GM21619 (cell line): ENCODE measurements at regions not wholly inside any gene's neighbourhood (a gene's known extent, or its start where the extent isn't known, plus 50 kb on each side); places are given as distances from the start of the nearest gene placed in this dataset.

ENCODE experiments used
- ATAC-seq: cut with Tn5 transposase; IDR thresholded peaks from one replicate; pipeline ENCODE4 v1.9.1; 2021; ENCODE audit not compliant: unreplicated experiment

DNA sequence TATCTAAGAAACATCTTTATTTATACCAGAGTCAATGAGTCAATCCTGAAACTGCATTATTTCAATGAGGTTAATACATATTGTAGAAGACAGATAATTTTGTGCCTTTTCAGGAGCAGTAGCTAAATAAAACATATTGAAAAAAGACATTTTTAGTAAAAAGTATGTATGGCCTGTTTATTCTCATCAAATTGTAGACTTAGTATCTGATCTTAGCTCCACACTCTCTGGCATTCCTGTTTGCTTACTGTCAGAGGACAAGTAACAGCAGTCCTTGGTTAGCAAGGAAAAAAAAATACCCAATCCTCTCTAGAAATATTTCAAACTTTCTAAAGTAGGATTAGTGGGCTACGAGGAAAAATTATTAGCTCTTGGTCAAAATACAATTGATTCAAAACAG, 50.5 kb upstream of the GUCY1A1 start:
- ATAC-seq: no peak

DNA sequence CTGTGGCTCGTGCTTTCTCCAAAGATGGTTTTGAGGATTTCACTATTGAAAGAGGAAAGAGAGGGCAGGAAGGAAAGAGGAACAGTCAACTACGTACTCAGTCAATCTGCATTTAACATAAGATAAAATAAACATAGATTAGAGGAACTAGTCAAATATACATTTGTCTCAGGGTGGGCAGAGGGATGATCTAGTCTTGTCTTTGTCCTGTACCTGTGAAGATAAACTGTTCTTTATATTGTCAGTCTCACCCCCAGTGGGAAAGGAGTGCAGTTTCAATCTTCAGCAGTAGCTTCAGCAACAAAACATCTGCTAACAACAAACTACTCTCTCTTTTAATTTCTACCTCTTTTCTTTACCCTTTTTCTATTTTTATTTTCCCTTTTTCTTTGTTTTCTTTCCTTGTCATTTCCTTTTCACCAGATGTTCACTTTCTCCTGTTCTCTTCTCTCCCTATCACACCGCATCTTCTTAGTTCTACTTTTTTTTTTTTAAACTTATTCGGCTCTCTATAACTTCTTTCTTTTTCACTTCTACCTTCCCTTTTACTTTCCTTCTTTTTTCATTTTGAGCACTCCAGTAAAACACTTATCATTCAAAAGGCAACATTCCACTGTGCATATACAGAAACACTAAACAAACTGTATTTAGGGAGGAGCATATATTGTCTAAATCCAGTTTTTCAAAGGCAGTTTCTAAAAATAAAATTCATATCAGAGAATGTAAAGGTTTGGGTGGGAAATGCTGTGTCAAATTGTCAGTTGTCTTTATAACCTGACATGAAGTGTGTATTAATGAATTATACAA, 51.4 kb upstream of the GUCY1A1 start:
- no peak for ATAC-seq

DNA sequence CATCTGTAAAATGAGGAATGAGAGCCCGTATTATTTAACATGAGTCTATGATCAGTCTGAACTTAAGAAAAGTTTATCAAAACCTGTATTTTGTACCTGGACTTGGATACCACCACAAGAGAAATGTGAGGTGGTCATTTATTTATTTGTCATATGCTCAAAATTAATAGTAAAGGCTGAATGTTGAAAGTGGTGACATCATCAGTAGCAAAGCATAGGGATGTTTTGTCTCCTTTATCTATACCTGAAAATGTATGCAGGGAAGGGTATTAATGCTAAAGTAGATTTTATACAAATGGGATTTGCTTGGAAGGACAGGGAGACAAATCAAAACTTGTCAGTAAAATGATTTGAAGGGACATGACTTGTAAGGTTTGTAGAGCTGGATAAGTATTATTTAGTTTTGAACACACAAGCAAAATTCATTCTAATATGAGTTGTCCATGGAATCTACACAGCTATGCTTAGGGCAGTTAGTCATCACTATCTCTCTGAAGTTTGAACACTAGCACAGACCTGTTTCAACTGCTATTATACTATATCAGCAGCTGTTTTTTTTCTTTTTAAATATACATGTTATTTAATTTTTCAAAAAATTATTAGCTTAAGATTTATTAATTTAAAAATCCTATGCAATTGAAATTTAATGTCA, 52.4 kb upstream of the GUCY1A1 start:
- no peak for ATAC-seq

DNA sequence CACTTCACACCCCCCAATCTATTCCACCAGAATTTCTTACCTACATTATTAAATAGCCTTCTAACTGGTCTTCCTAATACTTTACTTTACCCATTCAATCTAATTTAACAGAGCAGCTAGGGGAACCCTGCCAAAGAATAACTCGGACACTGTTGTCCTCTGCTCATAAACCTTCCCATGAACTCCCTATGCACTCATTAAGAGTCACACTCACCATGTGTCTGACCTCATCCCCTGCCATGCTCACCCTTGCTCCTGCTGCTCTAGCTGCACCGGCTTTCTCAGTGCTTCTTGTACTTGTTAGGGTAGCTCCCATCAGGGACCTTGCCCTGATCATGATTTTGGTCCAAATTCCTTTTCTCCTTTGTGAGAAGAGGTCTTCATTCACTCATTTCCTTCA, 54.6 kb upstream of the GUCY1A1 start:
- ATAC-seq: no peak

DNA sequence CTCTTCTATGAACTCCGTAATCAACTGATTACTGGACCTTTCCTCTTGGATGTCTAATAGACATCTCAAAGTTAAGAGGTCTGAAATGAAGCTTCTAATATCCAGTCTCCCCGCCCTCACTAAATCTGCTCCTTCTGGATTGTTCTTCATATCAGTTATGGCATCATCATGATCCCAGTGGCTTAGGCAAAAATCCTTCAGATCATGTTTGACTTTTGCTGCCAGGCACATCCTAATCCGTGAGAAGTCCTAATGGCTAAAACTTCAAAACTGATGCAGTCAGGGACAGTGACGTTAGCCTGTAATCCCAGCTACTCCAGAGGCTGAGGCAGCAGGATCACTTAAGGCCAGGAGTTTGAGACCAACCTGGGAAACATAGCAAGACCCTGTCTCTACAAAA, 55.1 kb upstream of the GUCY1A1 start:
- no peak for ATAC-seq

DNA sequence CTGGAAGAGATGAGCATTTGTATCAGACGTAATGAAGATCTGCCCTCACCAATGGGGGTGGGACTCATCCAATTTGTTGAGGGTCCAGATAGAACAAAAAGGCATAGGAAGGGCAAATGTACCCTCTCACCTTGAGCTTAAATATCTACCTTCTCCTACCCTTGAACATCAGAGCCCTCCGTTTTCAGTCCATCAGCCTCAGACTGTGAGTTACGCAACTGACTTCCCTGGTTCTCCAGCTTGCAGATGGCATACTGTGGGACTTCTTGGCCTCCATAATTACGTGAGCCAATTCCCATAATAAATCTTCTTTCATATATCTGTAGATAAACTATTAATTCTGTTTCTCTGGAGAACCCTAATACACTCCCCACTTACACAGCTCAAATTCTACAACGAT, 56.5 kb upstream of the GUCY1A1 start:
- ATAC-seq: no peak

DNA sequence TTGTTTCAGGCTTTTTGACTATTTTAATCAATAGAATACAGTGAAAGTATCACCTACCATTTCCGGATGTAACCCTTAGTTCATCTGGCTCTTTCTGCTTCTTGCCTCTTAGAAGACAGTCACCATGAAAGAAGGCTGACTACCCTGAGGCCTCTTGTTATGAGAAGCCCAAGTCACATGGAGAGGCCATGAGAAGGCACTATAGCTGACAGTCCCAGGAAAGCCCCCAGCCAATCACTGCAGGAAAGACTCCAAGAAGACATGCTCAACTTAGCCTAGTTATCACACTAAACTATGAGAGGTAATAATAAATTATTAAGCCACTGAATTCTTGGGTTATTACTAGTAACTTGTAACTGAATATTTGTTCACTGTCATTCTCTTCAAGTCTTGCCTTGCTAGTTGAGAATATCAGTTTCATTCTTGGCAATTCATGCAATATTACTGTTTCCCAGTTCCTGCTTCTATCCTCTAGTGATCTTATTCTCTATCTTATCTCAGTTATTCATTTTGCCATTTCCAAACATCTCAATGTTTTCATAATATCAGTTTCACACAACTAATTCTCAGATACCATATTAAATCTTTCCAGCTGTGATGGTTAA, 57.1 kb upstream of the GUCY1A1 start:
- peak; percentile 86 for ATAC-seq

DNA sequence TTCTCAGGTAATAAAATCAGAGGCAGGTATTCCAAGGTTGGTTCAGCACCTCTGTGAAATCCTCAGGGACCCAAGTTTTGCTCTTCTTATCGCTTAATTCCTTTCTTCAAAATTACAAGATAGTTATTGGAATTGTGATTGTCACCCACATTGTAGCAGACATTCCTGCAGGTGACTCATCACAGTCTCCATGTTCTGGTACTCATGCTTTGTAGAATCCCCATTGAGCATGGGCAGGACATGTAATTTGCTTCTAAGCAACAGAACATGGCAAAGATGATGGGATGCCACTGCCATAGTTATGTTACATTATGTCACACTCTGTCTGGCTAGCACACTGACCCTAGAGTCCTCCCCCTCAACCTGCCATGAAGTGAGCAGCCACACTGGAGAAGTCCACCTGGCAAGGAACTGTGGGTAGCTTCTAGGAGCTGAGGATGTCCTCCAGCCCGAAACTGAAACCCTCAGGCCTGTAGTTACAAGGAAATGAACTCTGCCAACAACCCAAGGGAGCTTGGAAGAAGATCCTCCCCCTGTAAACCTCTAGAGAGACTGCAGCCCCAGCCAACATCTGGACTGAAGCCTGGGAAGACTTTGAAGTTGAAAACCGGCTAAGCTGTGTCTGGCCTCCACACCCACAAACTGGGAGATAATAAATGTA, 58.3 kb upstream of the GUCY1A1 start:
- ATAC-seq: no peak

DNA sequence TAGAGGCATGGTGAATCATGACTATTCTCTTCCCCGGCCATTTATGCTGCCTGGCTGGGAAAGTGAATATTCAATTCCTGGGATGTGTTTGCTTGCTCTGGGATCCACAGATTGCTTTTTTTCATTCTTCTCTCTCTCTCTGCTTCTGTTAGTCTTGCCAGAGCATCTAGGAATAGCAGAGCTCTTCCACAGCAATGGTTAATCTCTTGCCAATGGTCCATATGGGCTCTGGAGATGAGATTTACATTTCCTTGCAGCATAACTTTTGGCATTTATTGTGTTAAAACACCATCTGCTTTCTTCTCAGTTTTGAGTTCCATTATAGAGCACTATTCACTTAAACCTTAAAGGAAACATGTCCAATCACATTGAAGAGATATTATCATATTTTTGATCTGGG, 59.2 kb upstream of the GUCY1A1 start:
- no peak for ATAC-seq

DNA sequence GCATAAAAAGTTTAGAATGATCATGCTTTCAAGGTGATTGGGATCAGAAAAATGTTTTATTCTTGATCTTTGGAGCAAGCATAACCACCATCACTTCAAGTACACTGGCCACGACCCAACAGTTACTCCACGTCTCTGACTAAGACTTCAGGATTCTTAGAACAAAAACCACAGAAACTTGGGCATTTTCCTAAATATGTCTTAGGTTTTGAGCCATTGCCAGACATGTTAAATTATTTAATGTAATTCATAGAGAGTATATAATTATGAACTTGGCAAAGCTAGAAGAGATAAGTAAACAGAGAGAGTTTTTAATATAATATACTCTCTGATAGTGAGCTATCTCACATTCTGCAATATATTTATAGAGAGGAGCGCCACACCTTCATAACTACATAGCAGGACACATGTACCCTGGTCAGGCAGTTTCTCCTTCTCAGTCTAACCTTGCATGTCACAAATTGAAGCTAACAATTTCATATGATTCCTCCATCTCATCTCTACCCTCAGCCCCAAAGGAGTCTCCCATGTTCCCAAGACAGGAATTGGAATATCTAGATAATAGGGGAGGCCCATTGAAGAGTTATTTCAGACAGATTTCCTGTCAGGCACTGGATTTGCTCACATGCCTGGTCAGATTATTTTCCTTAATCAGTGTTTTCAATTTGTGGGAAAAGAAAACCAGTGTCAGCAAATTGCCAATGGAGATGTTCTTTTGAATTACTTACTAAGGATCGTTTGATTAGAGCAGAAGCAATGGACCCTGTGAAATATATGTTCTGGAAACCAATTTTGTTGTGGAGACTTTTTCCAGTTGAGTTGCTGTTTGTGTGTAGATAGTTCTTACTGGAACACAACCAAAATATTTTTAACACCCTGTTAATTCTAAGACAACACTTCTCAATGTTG, 61.7 kb upstream of the GUCY1A1 start:
- ATAC-seq: no peak

DNA sequence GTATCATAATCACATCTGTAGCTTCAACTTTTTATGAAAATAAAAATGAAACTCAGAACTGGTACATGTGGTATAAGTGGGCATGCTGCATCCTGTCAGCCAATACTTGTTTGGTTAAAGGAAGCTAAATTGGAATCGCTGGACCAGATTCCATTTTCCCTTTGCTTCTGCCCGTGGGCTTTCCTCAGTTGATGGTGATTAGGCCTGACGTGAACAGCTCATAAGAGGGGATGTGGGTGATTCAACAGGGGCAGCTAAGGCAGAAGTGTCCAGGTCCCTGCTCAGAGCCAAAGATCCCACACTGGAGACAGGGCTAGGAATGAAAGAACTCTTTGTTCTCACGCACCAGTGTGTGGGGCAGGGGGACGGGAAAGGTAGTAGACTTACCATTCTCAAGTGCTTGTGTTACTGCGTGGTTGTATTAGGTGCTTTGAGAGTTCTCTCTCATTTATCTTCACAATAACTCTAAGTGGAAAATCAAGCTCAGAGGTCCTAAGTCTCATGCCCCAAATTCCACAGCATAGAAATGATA, 63.2 kb upstream of the GUCY1A1 start:
- ATAC-seq: no peak

DNA sequence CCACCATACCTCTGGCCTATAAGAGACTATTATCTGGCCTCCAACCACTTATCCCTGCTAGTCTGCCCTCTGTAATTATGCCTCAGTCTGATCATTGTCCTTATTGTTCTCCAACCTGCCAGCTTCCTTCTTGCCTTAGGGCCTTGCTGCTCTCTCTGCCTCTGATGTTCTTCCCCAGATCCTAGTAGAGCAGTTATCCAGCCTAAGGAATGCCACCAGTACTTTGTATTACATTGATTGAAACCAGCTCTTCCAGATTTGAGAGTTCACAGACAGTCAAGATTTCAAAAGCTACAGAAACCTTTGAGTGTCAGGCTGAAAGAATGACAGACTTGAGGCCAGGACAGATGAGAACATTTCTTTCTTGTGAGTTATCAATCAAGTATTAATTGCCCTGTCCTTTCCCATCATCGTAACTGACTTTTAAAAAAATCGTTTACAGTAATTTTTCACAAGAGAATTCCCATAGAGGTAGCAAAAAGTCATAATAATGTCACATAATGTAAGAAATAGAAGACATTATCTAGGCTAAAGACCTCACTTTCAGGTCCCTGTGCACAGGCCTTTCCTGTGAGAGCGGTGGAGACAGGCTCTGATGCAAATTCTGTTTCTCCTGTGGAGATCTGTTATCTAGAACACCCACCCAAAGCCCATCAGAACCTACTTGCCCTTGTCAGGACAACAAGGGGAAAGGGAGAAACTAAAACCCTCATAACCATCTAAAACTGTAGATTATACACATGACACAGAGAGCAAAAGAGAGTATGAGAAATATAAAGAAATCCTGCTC, 64.1 kb upstream of the GUCY1A1 start:
- no peak for ATAC-seq

DNA sequence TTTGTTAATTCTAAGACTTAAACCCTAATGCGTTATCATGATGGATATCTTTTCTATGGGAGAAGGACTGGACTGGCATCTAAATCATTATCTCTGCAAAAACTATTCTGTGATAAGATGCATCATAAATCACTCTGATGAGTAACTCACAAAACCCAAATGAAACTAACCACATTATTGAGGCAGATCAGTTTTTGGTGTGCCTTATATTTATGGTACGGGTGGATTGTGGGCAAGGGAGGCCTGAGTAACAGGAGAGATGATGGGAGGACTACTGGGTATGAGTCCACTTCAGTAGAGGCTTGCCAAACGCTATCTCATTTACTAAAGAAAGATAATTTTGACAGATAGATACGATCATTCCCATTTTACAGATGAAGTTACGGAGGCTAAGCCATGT, 66.4 kb upstream of the GUCY1A1 start:
- ATAC-seq: no peak

DNA sequence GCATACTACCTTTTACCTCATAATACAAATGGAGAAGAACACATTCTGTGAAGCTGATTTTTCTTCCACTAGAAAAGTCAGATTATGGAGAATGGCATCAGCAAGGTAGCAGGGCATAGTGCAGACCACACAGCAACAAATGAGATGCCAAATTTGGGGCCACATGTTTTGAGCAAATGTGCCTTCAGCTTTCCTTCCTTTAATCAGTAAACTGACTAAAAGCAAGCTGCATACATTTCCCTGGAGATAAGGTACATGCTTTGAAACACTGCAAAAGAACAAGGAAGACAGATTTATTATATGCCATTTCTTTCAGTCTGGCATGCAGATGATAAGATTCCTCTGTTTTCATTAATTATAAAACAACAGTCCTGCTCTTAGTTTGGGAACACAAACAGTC, 67.1 kb upstream of the GUCY1A1 start:
- no peak for ATAC-seq

DNA sequence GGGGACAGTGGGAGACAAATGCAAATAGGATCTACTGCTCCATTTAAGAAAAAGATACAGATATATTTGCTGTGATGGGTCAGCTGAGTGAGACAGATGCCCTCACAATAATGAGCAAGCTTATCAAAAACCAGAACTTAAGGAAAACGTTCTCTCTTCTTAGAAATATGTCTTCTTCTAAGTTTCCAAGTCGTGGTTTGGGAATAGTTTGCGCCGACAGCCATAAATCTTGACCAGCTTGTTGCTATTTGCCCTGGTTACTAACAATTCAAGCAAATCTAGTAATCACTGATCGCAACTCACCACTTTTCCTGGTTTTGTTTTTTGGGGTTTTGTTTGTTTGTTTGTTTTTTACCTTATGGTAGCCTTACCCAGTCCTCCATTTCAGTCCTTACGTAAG, 67.6 kb upstream of the GUCY1A1 start:
- no peak for ATAC-seq

DNA sequence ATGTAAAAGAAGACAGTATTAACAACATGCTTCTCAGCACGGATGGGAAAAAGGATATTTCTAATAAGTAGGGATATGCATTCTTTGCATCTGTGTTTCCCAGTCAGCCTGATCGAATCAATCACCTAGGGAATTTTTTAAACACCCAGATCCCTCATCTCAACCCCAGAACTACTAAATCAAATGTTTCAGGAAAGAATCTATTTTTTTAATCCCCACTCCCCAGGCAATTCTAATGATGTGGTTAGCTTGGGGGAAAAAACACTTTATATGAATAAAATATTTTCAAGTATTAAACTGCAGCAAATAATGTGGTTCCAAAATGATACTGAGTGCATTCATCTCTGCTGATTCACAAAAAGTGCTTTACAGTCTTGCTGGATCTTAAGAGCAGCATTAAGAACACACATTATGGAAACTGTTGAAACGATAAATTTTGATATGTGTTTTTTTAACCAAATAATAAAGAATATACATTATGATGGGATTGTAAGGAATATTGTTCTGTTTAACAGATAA, 68.7 kb upstream of the GUCY1A1 start:
- ATAC-seq: no peak

DNA sequence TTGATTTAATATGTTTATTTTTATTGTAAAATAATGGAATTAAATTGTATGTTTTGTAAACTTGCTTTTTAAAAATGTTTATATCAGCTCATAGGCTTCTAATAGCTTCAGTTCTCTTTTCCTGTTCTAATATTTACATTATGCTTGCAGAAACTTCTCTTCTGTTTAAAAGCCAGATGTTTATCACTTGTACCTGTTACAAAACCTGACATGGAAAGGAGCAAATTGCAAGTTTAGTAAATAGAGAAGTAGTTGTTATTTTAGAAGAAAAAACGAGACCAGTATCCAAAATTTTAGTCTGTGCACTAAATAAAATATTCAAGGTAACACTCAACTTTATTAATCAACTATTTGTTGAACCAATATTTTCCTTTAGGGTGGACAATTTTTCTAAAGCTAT, 69.4 kb upstream of the GUCY1A1 start:
- no peak for ATAC-seq

DNA sequence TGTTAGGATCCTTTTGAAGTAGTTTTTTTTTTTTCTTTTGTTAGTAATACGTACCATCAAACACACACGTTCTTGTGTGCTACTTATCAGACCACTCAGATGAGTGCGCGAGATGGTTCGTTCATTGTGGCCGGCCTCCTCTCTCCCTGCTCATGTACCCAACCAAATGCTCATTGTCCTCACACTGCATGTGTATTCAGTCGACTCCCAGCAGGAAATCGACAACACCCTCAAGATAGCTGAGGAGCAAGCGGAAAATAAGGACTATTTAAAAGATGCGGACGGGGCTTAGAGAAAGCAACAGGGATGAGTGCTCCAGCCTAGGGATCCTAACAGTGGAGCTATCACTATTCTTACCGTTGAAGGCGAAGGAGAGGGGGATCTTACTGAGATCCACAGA, 72.9 kb upstream of the GUCY1A1 start:
- no peak for ATAC-seq

DNA sequence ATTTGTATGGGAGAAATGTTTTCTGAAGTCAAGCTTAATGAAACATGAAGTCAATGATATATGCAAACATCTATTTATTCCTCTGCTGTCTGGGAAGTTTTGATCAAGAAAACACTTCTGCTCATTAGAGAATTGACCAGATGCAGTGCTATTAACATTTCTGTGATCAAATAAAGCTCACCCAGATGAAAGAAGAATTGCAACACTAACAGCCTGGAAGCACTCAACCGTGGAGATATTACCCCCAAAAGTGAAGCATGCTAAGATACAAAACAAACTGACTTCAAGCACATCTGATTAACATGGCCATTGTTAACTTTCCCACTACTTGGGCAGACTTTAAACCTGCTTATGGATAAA, 73.7 kb upstream of the GUCY1A1 start:
- no peak for ATAC-seq
